ENCODE measurements at regions not wholly inside any gene's neighbourhood (a gene's known extent, or its start where the extent isn't known, plus 50 kb on each side); places are given as distances from the start of the nearest gene placed in this dataset.

DNA sequence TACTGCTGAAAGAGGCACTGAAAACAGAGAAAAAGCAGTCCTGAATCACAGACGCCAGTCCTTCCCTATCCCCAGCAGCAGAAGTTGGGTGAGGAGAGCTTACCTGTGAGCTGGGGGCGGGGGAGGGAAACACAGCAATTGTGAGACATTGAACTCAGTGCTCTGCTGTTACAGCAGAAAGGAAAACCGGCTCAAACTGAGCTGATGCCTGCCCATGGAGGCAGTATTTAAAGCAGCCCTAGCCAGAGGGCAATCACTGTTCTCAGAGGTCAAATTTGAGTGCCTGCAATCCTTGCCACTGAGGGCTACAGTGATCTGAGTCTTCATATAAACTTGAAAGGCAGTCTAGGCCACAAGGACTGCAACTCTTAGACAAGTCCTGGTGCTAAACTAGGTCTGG lies 220.7 kb downstream of the GRXCR1 start:
- TF ChIP-seq TAF1 (IDR thresholded peaks at IDR 0.05; ENCODE audit: borderline replicate concordance, low read depth, low read length) (no peak), POLR2A (IDR thresholded peaks at IDR 0.05; ENCODE audit: low read depth, low read length) (no peak)

Data from GM12892 (cell line).